ENCODE measurements at regions not wholly inside any gene's neighbourhood (a gene's known extent, or its start where the extent isn't known, plus 50 kb on each side); places are given as distances from the start of the nearest gene placed in this dataset.
"Not testable (repeated sequence)": the region's sequence is repeated elsewhere in the genome, so short reads cannot be mapped to it uniquely, and the experiment has no call there.

DNA sequence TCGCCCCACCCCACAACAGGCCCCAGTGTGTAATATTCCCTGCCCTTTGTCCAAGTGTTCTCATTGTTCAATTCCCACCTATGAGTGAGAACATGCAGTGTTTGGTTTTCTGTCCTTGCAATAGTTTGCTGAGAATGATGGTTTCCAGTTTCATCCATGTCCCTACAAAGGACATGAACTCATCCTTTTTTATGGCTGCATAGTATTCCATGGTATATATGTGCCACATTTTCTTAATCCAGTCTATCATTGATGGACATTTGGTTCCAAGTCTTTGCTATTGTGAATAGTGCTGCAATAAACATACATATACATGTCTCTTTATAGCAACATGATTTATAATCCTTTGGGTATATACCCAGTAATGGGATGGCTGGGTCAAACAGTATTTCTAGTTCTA lies 132.7 kb downstream of the SNX10 start:
- H3K9ac ChIP-seq (ENCODE audit: low read depth in 2 of 2, low read length in 2 of 2); H3K36me3 ChIP-seq; DNase-seq; H3K27me3 ChIP-seq; H3K4me1 ChIP-seq; H3K27ac ChIP-seq; H3K4me3 ChIP-seq; intact Hi-C loops (cut with DNase I); H3K9me3 ChIP-seq: not testable (repeated sequence)

DNA sequence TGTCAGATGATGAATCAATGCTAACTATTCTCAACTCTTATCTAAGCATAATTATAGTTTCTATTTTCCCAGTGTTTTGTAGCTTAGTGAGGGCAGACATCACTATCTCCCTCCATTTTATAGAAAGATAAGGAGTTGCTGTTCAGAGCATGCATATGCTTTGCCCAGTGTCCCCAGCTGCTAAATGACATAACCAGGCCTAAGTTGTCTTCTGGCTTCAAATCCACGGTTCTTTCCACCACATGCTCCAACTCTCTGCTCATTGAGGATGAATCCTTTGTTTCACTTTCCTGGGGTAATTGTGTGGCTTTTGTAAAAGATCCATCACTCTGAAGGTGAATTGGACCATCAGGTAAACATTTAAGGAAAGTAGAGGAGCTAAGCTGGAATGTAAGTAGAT lies 134.0 kb downstream of the SNX10 start:
- Histone ChIP-seq H3K9ac (ENCODE audit: low read depth in 2 of 2, low read length in 2 of 2) (no peak overlapping the region), H3K36me3 (no peaks in the 10 kb centered on the region), H3K27ac (no peak overlapping the region), H3K27me3 (no peaks in the 10 kb centered on the region), H3K9me3 (no peaks in the 10 kb centered on the region), H3K4me1 (no peaks in the 10 kb centered on the region), H3K4me3 (no peak overlapping the region)
- intact Hi-C loops (cut with DNase I), result no loop called here
- TF ChIP-seq, protein P1, sequence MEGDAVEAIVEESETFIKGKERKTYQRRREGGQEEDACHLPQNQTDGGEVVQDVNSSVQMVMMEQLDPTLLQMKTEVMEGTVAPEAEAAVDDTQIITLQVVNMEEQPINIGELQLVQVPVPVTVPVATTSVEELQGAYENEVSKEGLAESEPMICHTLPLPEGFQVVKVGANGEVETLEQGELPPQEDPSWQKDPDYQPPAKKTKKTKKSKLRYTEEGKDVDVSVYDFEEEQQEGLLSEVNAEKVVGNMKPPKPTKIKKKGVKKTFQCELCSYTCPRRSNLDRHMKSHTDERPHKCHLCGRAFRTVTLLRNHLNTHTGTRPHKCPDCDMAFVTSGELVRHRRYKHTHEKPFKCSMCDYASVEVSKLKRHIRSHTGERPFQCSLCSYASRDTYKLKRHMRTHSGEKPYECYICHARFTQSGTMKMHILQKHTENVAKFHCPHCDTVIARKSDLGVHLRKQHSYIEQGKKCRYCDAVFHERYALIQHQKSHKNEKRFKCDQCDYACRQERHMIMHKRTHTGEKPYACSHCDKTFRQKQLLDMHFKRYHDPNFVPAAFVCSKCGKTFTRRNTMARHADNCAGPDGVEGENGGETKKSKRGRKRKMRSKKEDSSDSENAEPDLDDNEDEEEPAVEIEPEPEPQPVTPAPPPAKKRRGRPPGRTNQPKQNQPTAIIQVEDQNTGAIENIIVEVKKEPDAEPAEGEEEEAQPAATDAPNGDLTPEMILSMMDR (IDR thresholded peaks at IDR 0.05), result no peak
- no peak for DNase-seq

DNA sequence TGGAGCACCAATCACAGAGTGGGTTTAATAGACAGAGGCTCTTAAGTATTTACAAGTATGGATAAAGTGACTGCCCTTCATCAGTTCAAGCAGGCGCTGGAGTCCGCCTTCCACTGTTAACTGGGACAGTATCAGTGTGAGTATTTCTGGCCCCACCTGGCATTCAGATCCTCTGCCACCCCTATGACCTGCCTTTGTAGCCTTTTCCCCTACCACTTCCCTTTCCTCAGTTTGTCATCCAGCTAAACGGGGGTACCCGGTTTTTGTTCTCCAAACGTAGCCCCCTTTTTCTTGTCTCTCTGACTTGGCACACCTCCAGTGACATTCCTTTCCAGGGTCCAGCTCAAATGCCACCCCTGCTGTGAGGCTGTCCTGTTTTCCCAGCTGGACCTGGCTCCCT lies 134.4 kb downstream of the SNX10 start:
- no peak overlapping the region for H3K4me3 ChIP-seq
- TF ChIP-seq, protein P1 (IDR thresholded peaks at IDR 0.05), result no peak
- no peaks in the 10 kb centered on the region for H3K9me3 ChIP-seq
- intact Hi-C loops (cut with DNase I), result no loop called here
- H3K27ac ChIP-seq, result no peak overlapping the region
- no peaks in the 10 kb centered on the region for H3K27me3 ChIP-seq
- no peaks in the 10 kb centered on the region for H3K4me1 ChIP-seq
- H3K36me3 ChIP-seq, result no peaks in the 10 kb centered on the region
- no peak overlapping the region for H3K9ac ChIP-seq (ENCODE audit: low read depth in 2 of 2, low read length in 2 of 2)
- DNase-seq, result no peak

DNA sequence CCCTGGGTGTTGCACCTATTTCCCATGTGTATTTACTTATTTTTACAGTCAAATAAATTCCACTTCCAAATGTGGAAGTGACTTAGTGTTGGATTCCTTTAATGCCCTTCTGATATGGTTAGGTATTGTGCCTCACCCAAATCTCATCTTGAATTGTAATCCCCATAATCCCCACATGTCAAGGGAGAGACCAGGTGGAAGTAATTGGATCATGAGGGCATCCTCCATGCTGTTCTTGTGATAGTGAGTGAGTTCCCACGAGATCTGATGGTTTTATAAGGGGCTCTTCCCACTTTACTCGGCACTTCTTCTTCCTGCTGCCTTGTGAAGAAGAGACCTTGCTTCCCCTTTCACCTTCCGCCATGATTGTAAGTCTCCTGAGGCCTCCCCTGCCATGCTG lies 136.9 kb downstream of the SNX10 start:
- Histone ChIP-seq H3K27me3 (no peaks in the 10 kb centered on the region), H3K4me1 (no peaks in the 10 kb centered on the region), H3K27ac (no peak overlapping the region), H3K4me3 (no peak overlapping the region), H3K36me3 (no peaks in the 10 kb centered on the region), H3K9me3 (no peaks in the 10 kb centered on the region), H3K9ac (ENCODE audit: low read depth in 2 of 2, low read length in 2 of 2) (no peak overlapping the region)
- no peak for DNase-seq
- intact Hi-C loops (cut with DNase I), result no loop called here
- TF ChIP-seq, protein P1 (IDR thresholded peaks at IDR 0.05), result no peak

DNA sequence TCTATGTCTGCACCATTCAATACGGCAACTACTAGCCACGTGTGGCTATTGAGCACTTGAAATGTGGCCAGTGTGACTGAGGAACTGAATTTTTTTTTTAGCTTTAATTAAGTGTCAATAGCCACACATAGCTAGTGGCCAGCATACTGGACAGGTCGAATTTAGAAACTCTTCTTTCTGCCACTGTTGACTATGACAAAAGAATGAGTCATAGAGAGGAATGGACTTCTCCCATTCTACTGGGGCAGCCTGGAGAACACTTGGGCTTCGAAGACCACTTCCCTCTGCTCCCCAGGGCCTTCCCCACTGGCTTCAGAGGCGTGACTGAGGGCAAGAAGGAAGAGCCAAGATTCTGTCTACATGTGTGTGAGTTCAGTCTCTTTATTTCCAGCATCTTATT lies 137.5 kb downstream of the SNX10 start:
- no peak for DNase-seq
- Histone ChIP-seq H3K4me3 (no peak overlapping the region), H3K9me3 (no peaks in the 10 kb centered on the region), H3K27me3 (no peaks in the 10 kb centered on the region), H3K9ac (ENCODE audit: low read depth in 2 of 2, low read length in 2 of 2) (no peak overlapping the region), H3K4me1 (no peaks in the 10 kb centered on the region), H3K27ac (no peak overlapping the region), H3K36me3 (no peaks in the 10 kb centered on the region)
- intact Hi-C loops (cut with DNase I), result no loop called here
- TF ChIP-seq, protein P1 (IDR thresholded peaks at IDR 0.05), result no peak

DNA sequence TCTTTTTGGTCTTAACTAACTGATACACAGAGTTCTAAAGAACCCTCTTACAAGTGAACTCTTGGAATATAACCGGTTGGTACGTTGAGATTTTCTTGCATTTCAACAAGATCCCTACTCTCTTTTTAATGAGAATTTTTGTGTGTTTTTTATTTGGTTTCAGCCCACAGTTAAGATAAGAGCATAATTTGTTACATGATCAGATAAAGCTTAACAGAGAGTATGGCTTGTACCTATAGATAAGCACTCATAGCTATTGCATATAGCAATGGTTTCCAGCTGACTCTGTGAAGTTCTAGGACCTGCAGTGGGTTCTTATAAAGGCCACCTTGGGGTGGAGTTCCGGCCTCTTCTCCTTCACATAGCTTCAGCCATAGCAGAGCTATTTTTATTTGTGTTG lies 143.3 kb downstream of the SNX10 start:
- no peak for DNase-seq
- Histone ChIP-seq H3K4me3 (no peak overlapping the region), H3K4me1 (no peaks in the 10 kb centered on the region), H3K36me3 (no peaks in the 10 kb centered on the region), H3K9me3 (no peaks in the 10 kb centered on the region), H3K27me3 (no peaks in the 10 kb centered on the region), H3K9ac (ENCODE audit: low read depth in 2 of 2, low read length in 2 of 2) (no peak overlapping the region), H3K27ac (no peak overlapping the region)
- intact Hi-C loops (cut with DNase I), result no loop called here
- TF ChIP-seq, protein P1 (IDR thresholded peaks at IDR 0.05), result no peak
